GM23338 (cell line): ENCODE measurements at regions not wholly inside any gene's neighbourhood (a gene's known extent, or its start where the extent isn't known, plus 50 kb on each side); places are given as distances from the start of the nearest gene placed in this dataset.

ENCODE experiments used
- ATAC-seq: fragments of 200-7000 bp; cut with Tn5 transposase; 3 replicates; pipeline ENCODE4 v1.9.1; 2020
- DNase-seq: peaks from one replicate; pipeline ENCODE4 v3.0.0-alpha.2; 2015; ENCODE audit warnings: low spot score
- H2AFZ ChIP-seq: fragments of 200-600 bp; sonication (generic); 2 replicates; pipeline ENCODE4 v1.8.0; 2016; ENCODE audit warnings: antibody characterized with exemption, mild to moderate bottlenecking, moderate library complexity
- H3F3A ChIP-seq: fragments of 200-600 bp; sonication (generic); replicated peaks from 2 replicates; pipeline ENCODE4 v1.8.0; 2017; ENCODE audit warnings: antibody characterized with exemption, mixed run types, low read depth
- H3K27ac ChIP-seq: fragments of 200-600 bp; sonication (generic); 2 replicates; pipeline ENCODE4 v1.6.1; 2016; ENCODE audit warnings: low read depth
- H3K27me3 ChIP-seq: fragments of 200-600 bp; sonication (generic); 2 replicates; pipeline ENCODE4 v1.8.0; 2016; ENCODE audit warnings: mild to moderate bottlenecking, mixed run types, moderate library complexity; ENCODE audit not compliant: insufficient read depth
- H3K36me3 ChIP-seq: fragments of 200-600 bp; sonication (generic); 2 replicates; pipeline ENCODE4 v1.8.0; 2016; ENCODE audit warnings: mild to moderate bottlenecking; ENCODE audit not compliant: insufficient read depth
- H3K4me1 ChIP-seq: fragments of 200-600 bp; sonication (generic); 2 replicates; pipeline ENCODE4 v1.8.0; 2016; ENCODE audit warnings: mild to moderate bottlenecking, moderate library complexity; ENCODE audit not compliant: insufficient read depth
- H3K4me2 ChIP-seq: fragments of 200-600 bp; sonication (generic); 2 replicates; pipeline ENCODE4 v1.7.1; 2017; ENCODE audit warnings: mixed run types
- H3K4me3 ChIP-seq: fragments of 200-600 bp; sonication (generic); 2 replicates; pipeline ENCODE4 v1.6.1; 2016; ENCODE audit warnings: mixed run types
- H3K79me2 ChIP-seq: fragments of 200-600 bp; sonication (generic); replicated peaks from 2 replicates; pipeline ENCODE4 v1.8.0; 2017; ENCODE audit warnings: mild to moderate bottlenecking; ENCODE audit not compliant: insufficient read depth
- H3K9me2 ChIP-seq: fragments of 200-600 bp; sonication (generic); 2 replicates; pipeline ENCODE4 v1.8.0; 2017; ENCODE audit not compliant: insufficient read depth
- H4K20me1 ChIP-seq: fragments of 200-600 bp; sonication (generic); replicated peaks from 2 replicates; pipeline ENCODE4 v1.8.0; 2017; ENCODE audit warnings: mild to moderate bottlenecking; ENCODE audit not compliant: insufficient read depth
- H3K27ac Mint-ChIP-seq: 2 replicates; pipeline ENCODE4 v1.8.0; 2020; ENCODE audit warnings: inconsistent platforms, mild to moderate bottlenecking, moderate library complexity, mixed read lengths
- H3K27me3 Mint-ChIP-seq: 3 replicates; pipeline ENCODE4 v1.8.0; 2022; ENCODE audit warnings: low read depth, mild to moderate bottlenecking, moderate library complexity, mixed read lengths, inconsistent platforms; ENCODE audit not compliant: insufficient read depth, poor library complexity
- H3K36me3 Mint-ChIP-seq: 3 replicates; pipeline ENCODE4 v1.8.0; 2021; ENCODE audit warnings: low read depth, mild to moderate bottlenecking, inconsistent platforms, moderate library complexity, mixed read lengths
- H3K4me1 Mint-ChIP-seq: 3 replicates; pipeline ENCODE4 v1.8.0; 2020; ENCODE audit warnings: mild to moderate bottlenecking, inconsistent platforms, mixed read lengths
- H3K4me3 Mint-ChIP-seq: 3 replicates; pipeline ENCODE4 v1.8.0; 2021; ENCODE audit warnings: moderate library complexity, mild to moderate bottlenecking, inconsistent platforms, mixed read lengths
- H3K9me3 Mint-ChIP-seq: 3 replicates; pipeline ENCODE4 v1.8.0; 2020; ENCODE audit warnings: moderate library complexity, mild to moderate bottlenecking, inconsistent platforms, mixed read lengths
- CREB1 ChIP-seq: fragments of 250-450 bp; sonication (Bioruptor Pico); IDR thresholded peaks from 2 replicates; pipeline ENCODE4 v1.5.0; 2020; ENCODE audit warnings: low read depth, mild to moderate bottlenecking, moderate library complexity
- EZH2 ChIP-seq: fragments of 200-600 bp; sonication (generic); IDR thresholded peaks from one replicate; pipeline ENCODE4 v1.8.0; 2017; ENCODE audit warnings: antibody characterized with exemption, mild to moderate bottlenecking, low read depth; ENCODE audit not compliant: unreplicated experiment
- EZH2phosphoT487 ChIP-seq: fragments of 200-600 bp; sonication (generic); IDR thresholded peaks from one replicate; pipeline ENCODE4 v1.8.1; 2018; ENCODE audit warnings: antibody characterized with exemption; ENCODE audit not compliant: unreplicated experiment
- JUNB ChIP-seq: IDR thresholded peaks from one replicate; pipeline ENCODE4 v1.6.1; 2016; ENCODE audit warnings: antibody characterized with exemption; ENCODE audit not compliant: unreplicated experiment
- NANOG ChIP-seq: IDR thresholded peaks from 2 replicates; pipeline ENCODE4 v1.6.1; 2016; ENCODE audit warnings: antibody characterized with exemption, borderline replicate concordance
- POLR2AphosphoS5 ChIP-seq: IDR thresholded peaks from 2 replicates; pipeline ENCODE4 v1.6.1; 2016; ENCODE audit warnings: antibody characterized with exemption, low read depth
- REST ChIP-seq: IDR thresholded peaks from one replicate; pipeline ENCODE4 v1.6.1; 2018; ENCODE audit warnings: antibody characterized with exemption; ENCODE audit not compliant: unreplicated experiment
- STAT1 ChIP-seq: IDR thresholded peaks from one replicate; pipeline ENCODE4 v1.6.1; 2016; ENCODE audit warnings: antibody characterized with exemption; ENCODE audit not compliant: unreplicated experiment
- ZNF114 ChIP-seq: fragments of 250-450 bp; sonication (Bioruptor Pico); IDR thresholded peaks from 2 replicates; pipeline ENCODE4 v1.5.0; 2020; ENCODE audit warnings: mild to moderate bottlenecking, moderate library complexity
- ZNF331 ChIP-seq: fragments of 250-450 bp; sonication (Bioruptor Pico); IDR thresholded peaks from 2 replicates; pipeline ENCODE4 v1.5.0; 2020; ENCODE audit warnings: low read depth, mild to moderate bottlenecking, moderate library complexity
- ZNF462 ChIP-seq: fragments of 250-450 bp; sonication (Bioruptor Pico); IDR thresholded peaks from 2 replicates; pipeline ENCODE4 v1.5.0; 2020; ENCODE audit warnings: mild to moderate bottlenecking, moderate library complexity
- TF ChIP-seq, protein P1 (sequence below): IDR thresholded peaks from 2 replicates; pipeline ENCODE4 v1.6.1; 2016; ENCODE audit warnings: antibody characterized with exemption
- TF ChIP-seq, protein P2 (sequence below), 2 experiments: fragments of 200-600 bp in 1 of 2; sonication (generic) in 1 of 2; conservative IDR thresholded peaks; 2 replicates each; pipeline versions ENCODE4 v1.5.1 to v1.6.1; 2016 to 2017; ENCODE audit warnings: antibody characterized with exemption in 2 of 2, low read depth in 2 of 2, mild to moderate bottlenecking in 2 of 2, moderate library complexity in 1 of 2

- no peak overlapping the region for H3K27ac Mint-ChIP-seq
- no peak for ATAC-seq
- Histone ChIP-seq H3K79me2 (no peaks in the 10 kb centered on the region), H3K36me3 (no peaks in the 10 kb centered on the region), H3K4me3 (no peak overlapping the region), H3K9me2 (no peaks in the 10 kb centered on the region), H4K20me1 (no peaks in the 10 kb centered on the region), H3K4me1 (peaks cover 26% of the 10 kb centered on the region), H2AFZ (no peak overlapping the region; the same call in 1 of the 2 replicates), H3F3A (no peaks in the 10 kb centered on the region), H3K27me3 (no peaks in the 10 kb centered on the region), H3K27ac (no peak overlapping the region), H3K4me2 (no peak overlapping the region)
- TF ChIP-seq ZNF462 (CRISPR knock-in tag) (no peak), POLR2AphosphoS5 (no peak), CREB1 (CRISPR knock-in tag) (no peak), REST (no peak), NANOG (no peak), EZH2phosphoT487 (no peak), EZH2 (no peak), ZNF114 (CRISPR knock-in tag) (no peak), ZNF331 (CRISPR knock-in tag) (no peak), JUNB (no peak), STAT1 (no peak)
- TF ChIP-seq, protein P1, sequence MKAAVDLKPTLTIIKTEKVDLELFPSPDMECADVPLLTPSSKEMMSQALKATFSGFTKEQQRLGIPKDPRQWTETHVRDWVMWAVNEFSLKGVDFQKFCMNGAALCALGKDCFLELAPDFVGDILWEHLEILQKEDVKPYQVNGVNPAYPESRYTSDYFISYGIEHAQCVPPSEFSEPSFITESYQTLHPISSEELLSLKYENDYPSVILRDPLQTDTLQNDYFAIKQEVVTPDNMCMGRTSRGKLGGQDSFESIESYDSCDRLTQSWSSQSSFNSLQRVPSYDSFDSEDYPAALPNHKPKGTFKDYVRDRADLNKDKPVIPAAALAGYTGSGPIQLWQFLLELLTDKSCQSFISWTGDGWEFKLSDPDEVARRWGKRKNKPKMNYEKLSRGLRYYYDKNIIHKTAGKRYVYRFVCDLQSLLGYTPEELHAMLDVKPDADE = no peak
- TF ChIP-seq, protein P2, sequence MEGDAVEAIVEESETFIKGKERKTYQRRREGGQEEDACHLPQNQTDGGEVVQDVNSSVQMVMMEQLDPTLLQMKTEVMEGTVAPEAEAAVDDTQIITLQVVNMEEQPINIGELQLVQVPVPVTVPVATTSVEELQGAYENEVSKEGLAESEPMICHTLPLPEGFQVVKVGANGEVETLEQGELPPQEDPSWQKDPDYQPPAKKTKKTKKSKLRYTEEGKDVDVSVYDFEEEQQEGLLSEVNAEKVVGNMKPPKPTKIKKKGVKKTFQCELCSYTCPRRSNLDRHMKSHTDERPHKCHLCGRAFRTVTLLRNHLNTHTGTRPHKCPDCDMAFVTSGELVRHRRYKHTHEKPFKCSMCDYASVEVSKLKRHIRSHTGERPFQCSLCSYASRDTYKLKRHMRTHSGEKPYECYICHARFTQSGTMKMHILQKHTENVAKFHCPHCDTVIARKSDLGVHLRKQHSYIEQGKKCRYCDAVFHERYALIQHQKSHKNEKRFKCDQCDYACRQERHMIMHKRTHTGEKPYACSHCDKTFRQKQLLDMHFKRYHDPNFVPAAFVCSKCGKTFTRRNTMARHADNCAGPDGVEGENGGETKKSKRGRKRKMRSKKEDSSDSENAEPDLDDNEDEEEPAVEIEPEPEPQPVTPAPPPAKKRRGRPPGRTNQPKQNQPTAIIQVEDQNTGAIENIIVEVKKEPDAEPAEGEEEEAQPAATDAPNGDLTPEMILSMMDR (conservative IDR thresholded peaks at IDR 0.05; ENCODE audit: low read depth in 2 of 2) = no peak
- H3K36me3 Mint-ChIP-seq = no peaks in the 10 kb centered on the region
- H3K4me3 Mint-ChIP-seq = no peak overlapping the region
- peaks cover 35% of the 10 kb centered on the region for H3K4me1 Mint-ChIP-seq
- no peaks in the 10 kb centered on the region; the same call in 2 of the 3 replicates for H3K9me3 Mint-ChIP-seq
- H3K27me3 Mint-ChIP-seq = peaks cover 5% of the 10 kb centered on the region
- DNase-seq = no peak
Observed at GRCh38 chr15:69731581-69731980, 279.0 kb downstream of the RPLP1 start.
